Fibroblast of upper back skin (primary cell): ENCODE measurements at regions not wholly inside any gene's neighbourhood (a gene's known extent, or its start where the extent isn't known, plus 50 kb on each side); places are given as distances from the start of the nearest gene placed in this dataset.
A peak's percentile ranks its signal among the peaks of the same experiment; 100 is the strongest.
"Not testable (repeated sequence)": the region's sequence is repeated elsewhere in the genome, so short reads cannot be mapped to it uniquely, and the experiment has no call there.

Experiments
- DNase-seq: peaks from one replicate; pipeline ENCODE4 v3.0.0-alpha.2; 2013

- DNase-seq = no peak
Measured at GRCh38 chr10:121138112-121138860, 287.1 kb downstream of the WDR11 start.

GRCh38 chr10:121138918-121139317, 287.8 kb downstream of the WDR11 start:
- DNase-seq = no peak

GRCh38 chr10:121145802-121146395, 294.7 kb downstream of the WDR11 start:
- DNase-seq = not testable (repeated sequence)

- no peak for DNase-seq
Measured at GRCh38 chr10:121148921-121149320, 297.8 kb downstream of the WDR11 start.

GRCh38 chr10:121152033-121152432, 300.9 kb downstream of the WDR11 start:
- no peak for DNase-seq

GRCh38 chr10:121152935-121153334, 301.8 kb downstream of the WDR11 start:
- DNase-seq = no peak

GRCh38 chr10:121154310-121154709, 303.1 kb downstream of the WDR11 start:
- no peak for DNase-seq

- DNase-seq = no peak
Measured at GRCh38 chr10:121154846-121155245, 303.7 kb downstream of the WDR11 start.

- no peak for DNase-seq
Measured at GRCh38 chr10:121155742-121156474, 304.7 kb downstream of the WDR11 start.

- peak; percentile 2 for DNase-seq
Measured at GRCh38 chr10:121157998-121158397, 306.8 kb downstream of the WDR11 start.

GRCh38 chr10:121158988-121159579, 307.9 kb downstream of the WDR11 start:
- DNase-seq = no peak

- DNase-seq = no peak
Measured at GRCh38 chr10:121159670-121160069, 308.5 kb downstream of the WDR11 start.

GRCh38 chr10:121165276-121165675, 314.1 kb downstream of the WDR11 start:
- peak; percentile 47 for DNase-seq

- DNase-seq = no peak
Measured at GRCh38 chr10:121167534-121168243, 316.5 kb downstream of the WDR11 start.

- no peak for DNase-seq
Measured at GRCh38 chr10:121168545-121169216, 317.5 kb downstream of the WDR11 start.

- DNase-seq = no peak
Measured at GRCh38 chr10:121169406-121169805, 318.2 kb downstream of the WDR11 start.

- no peak for DNase-seq
Measured at GRCh38 chr10:121171825-121172787, 320.9 kb downstream of the WDR11 start.

- no peak for DNase-seq
Measured at GRCh38 chr10:121179006-121179405, 327.8 kb downstream of the WDR11 start.

GRCh38 chr10:121182219-121182618, 331.1 kb downstream of the WDR11 start:
- DNase-seq = no peak

GRCh38 chr10:121183236-121183635, 332.1 kb downstream of the WDR11 start:
- no peak for DNase-seq

- DNase-seq = no peak
Measured at GRCh38 chr10:121183707-121184106, 332.5 kb downstream of the WDR11 start.
